ENCODE measurements at regions not wholly inside any gene's neighbourhood (a gene's known extent, or its start where the extent isn't known, plus 50 kb on each side); places are given as distances from the start of the nearest gene placed in this dataset.

DNA sequence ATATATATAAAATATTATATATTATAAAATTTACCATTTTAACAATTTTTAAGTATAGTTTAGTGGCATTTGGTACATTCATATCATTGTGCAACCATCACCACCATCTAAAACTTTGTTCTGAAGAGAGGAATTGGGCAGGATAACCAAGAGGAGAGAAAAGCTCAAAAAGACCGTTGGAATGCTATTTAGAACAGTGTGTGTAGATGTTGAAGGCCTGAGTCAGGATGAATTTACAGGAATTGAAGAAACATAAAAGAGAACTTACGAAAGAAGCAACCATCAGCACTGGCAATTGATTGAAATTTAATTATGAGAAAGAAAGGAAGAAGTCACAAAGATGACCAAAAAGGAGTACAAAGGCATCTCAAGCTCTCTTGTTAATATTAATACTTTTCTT, 196.9 kb upstream of the PWP1 start (continued):
- TF ChIP-seq CBX8 (IDR thresholded peaks at IDR 0.05; ENCODE audit: borderline replicate concordance, low read depth, low read length) (no peak), CEBPB (IDR thresholded peaks at IDR 0.05; ENCODE audit: low read depth, low read length) (no peak), NRF1 (IDR thresholded peaks at IDR 0.05; ENCODE audit: low read depth, low read length) (no peak)
- TF ChIP-seq, protein P1, sequence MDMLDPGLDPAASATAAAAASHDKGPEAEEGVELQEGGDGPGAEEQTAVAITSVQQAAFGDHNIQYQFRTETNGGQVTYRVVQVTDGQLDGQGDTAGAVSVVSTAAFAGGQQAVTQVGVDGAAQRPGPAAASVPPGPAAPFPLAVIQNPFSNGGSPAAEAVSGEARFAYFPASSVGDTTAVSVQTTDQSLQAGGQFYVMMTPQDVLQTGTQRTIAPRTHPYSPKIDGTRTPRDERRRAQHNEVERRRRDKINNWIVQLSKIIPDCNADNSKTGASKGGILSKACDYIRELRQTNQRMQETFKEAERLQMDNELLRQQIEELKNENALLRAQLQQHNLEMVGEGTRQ (IDR thresholded peaks at IDR 0.05; ENCODE audit: low read length) = no peak
- TF ChIP-seq, protein P2, sequence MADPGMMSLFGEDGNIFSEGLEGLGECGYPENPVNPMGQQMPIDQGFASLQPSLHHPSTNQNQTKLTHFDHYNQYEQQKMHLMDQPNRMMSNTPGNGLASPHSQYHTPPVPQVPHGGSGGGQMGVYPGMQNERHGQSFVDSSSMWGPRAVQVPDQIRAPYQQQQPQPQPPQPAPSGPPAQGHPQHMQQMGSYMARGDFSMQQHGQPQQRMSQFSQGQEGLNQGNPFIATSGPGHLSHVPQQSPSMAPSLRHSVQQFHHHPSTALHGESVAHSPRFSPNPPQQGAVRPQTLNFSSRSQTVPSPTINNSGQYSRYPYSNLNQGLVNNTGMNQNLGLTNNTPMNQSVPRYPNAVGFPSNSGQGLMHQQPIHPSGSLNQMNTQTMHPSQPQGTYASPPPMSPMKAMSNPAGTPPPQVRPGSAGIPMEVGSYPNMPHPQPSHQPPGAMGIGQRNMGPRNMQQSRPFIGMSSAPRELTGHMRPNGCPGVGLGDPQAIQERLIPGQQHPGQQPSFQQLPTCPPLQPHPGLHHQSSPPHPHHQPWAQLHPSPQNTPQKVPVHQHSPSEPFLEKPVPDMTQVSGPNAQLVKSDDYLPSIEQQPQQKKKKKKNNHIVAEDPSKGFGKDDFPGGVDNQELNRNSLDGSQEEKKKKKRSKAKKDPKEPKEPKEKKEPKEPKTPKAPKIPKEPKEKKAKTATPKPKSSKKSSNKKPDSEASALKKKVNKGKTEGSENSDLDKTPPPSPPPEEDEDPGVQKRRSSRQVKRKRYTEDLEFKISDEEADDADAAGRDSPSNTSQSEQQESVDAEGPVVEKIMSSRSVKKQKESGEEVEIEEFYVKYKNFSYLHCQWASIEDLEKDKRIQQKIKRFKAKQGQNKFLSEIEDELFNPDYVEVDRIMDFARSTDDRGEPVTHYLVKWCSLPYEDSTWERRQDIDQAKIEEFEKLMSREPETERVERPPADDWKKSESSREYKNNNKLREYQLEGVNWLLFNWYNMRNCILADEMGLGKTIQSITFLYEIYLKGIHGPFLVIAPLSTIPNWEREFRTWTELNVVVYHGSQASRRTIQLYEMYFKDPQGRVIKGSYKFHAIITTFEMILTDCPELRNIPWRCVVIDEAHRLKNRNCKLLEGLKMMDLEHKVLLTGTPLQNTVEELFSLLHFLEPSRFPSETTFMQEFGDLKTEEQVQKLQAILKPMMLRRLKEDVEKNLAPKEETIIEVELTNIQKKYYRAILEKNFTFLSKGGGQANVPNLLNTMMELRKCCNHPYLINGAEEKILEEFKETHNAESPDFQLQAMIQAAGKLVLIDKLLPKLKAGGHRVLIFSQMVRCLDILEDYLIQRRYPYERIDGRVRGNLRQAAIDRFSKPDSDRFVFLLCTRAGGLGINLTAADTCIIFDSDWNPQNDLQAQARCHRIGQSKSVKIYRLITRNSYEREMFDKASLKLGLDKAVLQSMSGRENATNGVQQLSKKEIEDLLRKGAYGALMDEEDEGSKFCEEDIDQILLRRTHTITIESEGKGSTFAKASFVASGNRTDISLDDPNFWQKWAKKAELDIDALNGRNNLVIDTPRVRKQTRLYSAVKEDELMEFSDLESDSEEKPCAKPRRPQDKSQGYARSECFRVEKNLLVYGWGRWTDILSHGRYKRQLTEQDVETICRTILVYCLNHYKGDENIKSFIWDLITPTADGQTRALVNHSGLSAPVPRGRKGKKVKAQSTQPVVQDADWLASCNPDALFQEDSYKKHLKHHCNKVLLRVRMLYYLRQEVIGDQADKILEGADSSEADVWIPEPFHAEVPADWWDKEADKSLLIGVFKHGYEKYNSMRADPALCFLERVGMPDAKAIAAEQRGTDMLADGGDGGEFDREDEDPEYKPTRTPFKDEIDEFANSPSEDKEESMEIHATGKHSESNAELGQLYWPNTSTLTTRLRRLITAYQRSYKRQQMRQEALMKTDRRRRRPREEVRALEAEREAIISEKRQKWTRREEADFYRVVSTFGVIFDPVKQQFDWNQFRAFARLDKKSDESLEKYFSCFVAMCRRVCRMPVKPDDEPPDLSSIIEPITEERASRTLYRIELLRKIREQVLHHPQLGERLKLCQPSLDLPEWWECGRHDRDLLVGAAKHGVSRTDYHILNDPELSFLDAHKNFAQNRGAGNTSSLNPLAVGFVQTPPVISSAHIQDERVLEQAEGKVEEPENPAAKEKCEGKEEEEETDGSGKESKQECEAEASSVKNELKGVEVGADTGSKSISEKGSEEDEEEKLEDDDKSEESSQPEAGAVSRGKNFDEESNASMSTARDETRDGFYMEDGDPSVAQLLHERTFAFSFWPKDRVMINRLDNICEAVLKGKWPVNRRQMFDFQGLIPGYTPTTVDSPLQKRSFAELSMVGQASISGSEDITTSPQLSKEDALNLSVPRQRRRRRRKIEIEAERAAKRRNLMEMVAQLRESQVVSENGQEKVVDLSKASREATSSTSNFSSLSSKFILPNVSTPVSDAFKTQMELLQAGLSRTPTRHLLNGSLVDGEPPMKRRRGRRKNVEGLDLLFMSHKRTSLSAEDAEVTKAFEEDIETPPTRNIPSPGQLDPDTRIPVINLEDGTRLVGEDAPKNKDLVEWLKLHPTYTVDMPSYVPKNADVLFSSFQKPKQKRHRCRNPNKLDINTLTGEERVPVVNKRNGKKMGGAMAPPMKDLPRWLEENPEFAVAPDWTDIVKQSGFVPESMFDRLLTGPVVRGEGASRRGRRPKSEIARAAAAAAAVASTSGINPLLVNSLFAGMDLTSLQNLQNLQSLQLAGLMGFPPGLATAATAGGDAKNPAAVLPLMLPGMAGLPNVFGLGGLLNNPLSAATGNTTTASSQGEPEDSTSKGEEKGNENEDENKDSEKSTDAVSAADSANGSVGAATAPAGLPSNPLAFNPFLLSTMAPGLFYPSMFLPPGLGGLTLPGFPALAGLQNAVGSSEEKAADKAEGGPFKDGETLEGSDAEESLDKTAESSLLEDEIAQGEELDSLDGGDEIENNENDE (IDR thresholded peaks at IDR 0.05; ENCODE audit: insufficient replicate concordance, low read length) = no peak

Data from H1 (cell line).